Mammary epithelial cell (primary cell): ENCODE measurements at regions not wholly inside any gene's neighbourhood (a gene's known extent, or its start where the extent isn't known, plus 50 kb on each side); places are given as distances from the start of the nearest gene placed in this dataset.
A peak's percentile ranks its signal among the peaks of the same experiment; 100 is the strongest.

Source experiments
- CTCF ChIP-seq, 2 donors: IDR thresholded peaks in 1 of 2; conservative IDR thresholded peaks in 1 of 2; 2 replicates each; pipeline ENCODE4 v1.5.1; 2011 to 2012; ENCODE audit warnings: inconsistent platforms in 2 of 2, low read length in 2 of 2, mild to moderate bottlenecking in 2 of 2, control low read depth in 1 of 2, low read depth in 1 of 2; ENCODE audit not compliant: insufficient read depth in 1 of 2; ENCODE audit errors: extremely low read depth in 1 of 2
- EZH2 ChIP-seq: IDR thresholded peaks from 2 replicates; pipeline ENCODE4 v1.6.1; 2012; ENCODE audit warnings: low read length, inconsistent platforms, borderline replicate concordance

- TF ChIP-seq CTCF (conservative IDR thresholded peaks at IDR 0.05 in 1 of 2, IDR thresholded peaks at IDR 0.05 in 1 of 2; ENCODE audit: extremely low read depth in 1 of 2, insufficient read depth in 1 of 2, low read depth in 1 of 2, low read length in 2 of 2): peak; percentile 84 to 89
- TF ChIP-seq EZH2: no peak
Observed at GRCh38 chr4:147160908-147161513, 215.3 kb upstream of the TTC29 start.
